DOHH2 (cell line): ENCODE measurements at regions not wholly inside any gene's neighbourhood (a gene's known extent, or its start where the extent isn't known, plus 50 kb on each side); places are given as distances from the start of the nearest gene placed in this dataset.

ENCODE experiments used
- H3F3A ChIP-seq: fragments of 200-600 bp; sonication (generic), shearing (Covaris generic); 2 replicates; pipeline ENCODE4 v1.6.0; 2016; ENCODE audit warnings: antibody characterized with exemption, mild to moderate bottlenecking; ENCODE audit not compliant: control insufficient read depth, insufficient read depth
- H3K27ac ChIP-seq: fragments of 200-600 bp; sonication (generic); 2 replicates; pipeline ENCODE4 v1.5.1; 2014; ENCODE audit warnings: low read depth, mild to moderate bottlenecking, low read length, moderate library complexity
- H3K27me3 ChIP-seq: fragments of 200-600 bp; sonication (generic); 2 replicates; pipeline ENCODE4 v1.6.1; 2014; ENCODE audit warnings: mild to moderate bottlenecking, low read length, mixed read lengths; ENCODE audit not compliant: control insufficient read depth
- H3K36me3 ChIP-seq: fragments of 200-600 bp; sonication (generic); 2 replicates; pipeline ENCODE4 v1.6.1; 2014; ENCODE audit warnings: mild to moderate bottlenecking, low read length, moderate library complexity, mixed read lengths; ENCODE audit not compliant: control insufficient read depth
- H3K4me1 ChIP-seq: fragments of 200-600 bp; sonication (generic); 2 replicates; pipeline ENCODE4 v1.6.1; 2014; ENCODE audit warnings: mild to moderate bottlenecking, low read length, mixed read lengths; ENCODE audit not compliant: control insufficient read depth
- H3K4me2 ChIP-seq: fragments of 200-600 bp; sonication (generic); 2 replicates; pipeline ENCODE4 v1.6.0; 2014; ENCODE audit warnings: mild to moderate bottlenecking, low read length, moderate library complexity
- H3K4me3 ChIP-seq: fragments of 200-600 bp; sonication (generic); 2 replicates; pipeline ENCODE4 v1.5.1; 2014; ENCODE audit warnings: mild to moderate bottlenecking, low read length, mixed read lengths
- H3K79me2 ChIP-seq: fragments of 200-600 bp; sonication (generic); 2 replicates; pipeline ENCODE4 v1.6.1; 2014; ENCODE audit warnings: mild to moderate bottlenecking, low read length, mixed read lengths; ENCODE audit not compliant: control insufficient read depth
- H3K9me2 ChIP-seq: fragments of 200-600 bp; sonication (generic); replicated peaks from 2 replicates; pipeline ENCODE4 v1.6.1; 2014; ENCODE audit warnings: mild to moderate bottlenecking, low read length, mixed read lengths; ENCODE audit not compliant: control insufficient read depth
- H3K9me3 ChIP-seq: fragments of 200-600 bp; sonication (generic); 2 replicates; pipeline ENCODE4 v1.6.1; 2014; ENCODE audit warnings: antibody characterized with exemption, low read length, mixed read lengths; ENCODE audit not compliant: control insufficient read depth, insufficient read depth
- H4K20me1 ChIP-seq: fragments of 200-600 bp; sonication (generic); 2 replicates; pipeline ENCODE4 v1.6.0; 2014; ENCODE audit warnings: low read depth, mild to moderate bottlenecking, antibody characterized with exemption, low read length, moderate library complexity; ENCODE audit not compliant: control insufficient read depth, insufficient read depth
- CTCF ChIP-seq: fragments of 200-600 bp; sonication (generic); IDR thresholded peaks from one replicate; pipeline ENCODE4 v1.5.1; 2014; ENCODE audit warnings: antibody characterized with exemption, mild to moderate bottlenecking, low read depth, low read length; ENCODE audit not compliant: poor library complexity, severe bottlenecking
- EZH2phosphoT487 ChIP-seq: fragments of 200-600 bp; sonication (generic); IDR thresholded peaks from 2 replicates; pipeline ENCODE4 v1.6.1; 2017; ENCODE audit warnings: borderline replicate concordance, mild to moderate bottlenecking, antibody characterized with exemption, low read length, moderate library complexity, mixed read lengths

GRCh38 chr11:92410526-92410925 is 185.9 kb downstream of the FAT3 start:
- H3K9me2 ChIP-seq = no peaks in the 10 kb centered on the region
- TF ChIP-seq CTCF (no peak), EZH2phosphoT487 (no peak)

GRCh38 chr11:92411431-92411830 is 186.8 kb downstream of the FAT3 start:
- Histone ChIP-seq H3F3A (no peaks in the 10 kb centered on the region), H3K27ac (no peak overlapping the region), H3K9me3 (no peaks in the 10 kb centered on the region), H3K4me2 (no peak overlapping the region), H3K79me2 (no peaks in the 10 kb centered on the region), H3K9me2 (no peaks in the 10 kb centered on the region), H3K4me1 (no peaks in the 10 kb centered on the region), H3K27me3 (no peaks in the 10 kb centered on the region), H3K4me3 (no peak overlapping the region), H4K20me1 (no peaks in the 10 kb centered on the region), H3K36me3 (no peaks in the 10 kb centered on the region)
- TF ChIP-seq CTCF (no peak), EZH2phosphoT487 (no peak)

More at GRCh38 chr11:92410526-92410925, 185.9 kb downstream of the FAT3 start:
- no peaks in the 10 kb centered on the region for H4K20me1 ChIP-seq
- H3K79me2 ChIP-seq = no peaks in the 10 kb centered on the region
- H3K4me3 ChIP-seq = no peak overlapping the region
- no peaks in the 10 kb centered on the region for H3F3A ChIP-seq
- H3K9me3 ChIP-seq = no peaks in the 10 kb centered on the region
- no peak overlapping the region for H3K27ac ChIP-seq
- H3K4me1 ChIP-seq = no peaks in the 10 kb centered on the region
- H3K36me3 ChIP-seq = no peaks in the 10 kb centered on the region
- no peak overlapping the region for H3K4me2 ChIP-seq
- no peaks in the 10 kb centered on the region for H3K27me3 ChIP-seq

- Histone ChIP-seq H3K79me2 (no peaks in the 10 kb centered on the region), H3F3A (no peaks in the 10 kb centered on the region), H3K9me2 (no peaks in the 10 kb centered on the region), H3K4me3 (no peak overlapping the region), H3K36me3 (no peaks in the 10 kb centered on the region), H3K27ac (no peak overlapping the region), H4K20me1 (no peaks in the 10 kb centered on the region), H3K4me2 (no peak overlapping the region), H3K4me1 (no peaks in the 10 kb centered on the region), H3K27me3 (no peaks in the 10 kb centered on the region), H3K9me3 (no peaks in the 10 kb centered on the region)
- TF ChIP-seq CTCF = no peak
- TF ChIP-seq EZH2phosphoT487 = no peak
Observed at GRCh38 chr11:92413757-92414513, 189.3 kb downstream of the FAT3 start.
